Psoas muscle (tissue), 7 donors: ENCODE measurements at regions not wholly inside any gene's neighbourhood (a gene's known extent, or its start where the extent isn't known, plus 50 kb on each side); places are given as distances from the start of the nearest gene placed in this dataset.
A peak's percentile ranks its signal among the peaks of the same experiment; 100 is the strongest.

Experiments used
- ATAC-seq, 4 donors: fragments of 200-7000 bp; cut with Tn5 transposase; one replicate each; pipeline ENCODE4 v1.9.1; 2020; ENCODE audit warnings: moderate library complexity in 3 of 4, mild to moderate bottlenecking in 2 of 4
- DNase-seq, 2 donors: peaks; one replicate each; pipeline ENCODE4 v3.0.0-alpha.2; 2020
- H3K27ac ChIP-seq: fragments of 200-600 bp; one replicate; pipeline ENCODE4 v1.8.0; 2022
- H3K27me3 ChIP-seq, 3 donors: fragments of 200-600 bp in 1 of 3; one replicate each; pipeline versions ENCODE4 v1.6.1 to v1.8.0; 2013 to 2022; ENCODE audit warnings: low read length in 2 of 3, mild to moderate bottlenecking in 2 of 3, moderate library complexity in 1 of 3; ENCODE audit not compliant: insufficient read depth in 3 of 3
- H3K36me3 ChIP-seq, 2 donors: fragments of 200-600 bp in 1 of 2; one replicate each; pipeline versions ENCODE4 v1.6.1 to v1.8.0; 2013 to 2022; ENCODE audit warnings: low read depth in 1 of 2, mild to moderate bottlenecking in 1 of 2, moderate library complexity in 1 of 2; ENCODE audit not compliant: insufficient read depth in 1 of 2
- H3K4me1 ChIP-seq: fragments of 200-600 bp; one replicate; pipeline ENCODE4 v1.8.0; 2022
- H3K4me3 ChIP-seq: fragments of 200-600 bp; one replicate; pipeline ENCODE4 v1.8.0; 2022; ENCODE audit warnings: mild to moderate bottlenecking
- H3K9me3 ChIP-seq: fragments of 200-600 bp; one replicate; pipeline ENCODE4 v1.8.0; 2022
- WGBS, 3 donors: extraction: QIAGEN DNeasy Blood & Tissue Kit; methylation state at CpG; one replicate each; pipeline versions ENCODE4 v1.1.6 to v1.1.7; 2013; 5-methylcytosine and 5-hydroxymethylcytosine counted together
- intact Hi-C, 2 donors: fragments of 100-400 bp; cut with DNase I; formaldehyde crosslinking; loops; one replicate each; pipeline versions ENCODE4 v1.11.0 to v1.14.2; 2022
- TF ChIP-seq, protein P1 (sequence below): fragments of 200-600 bp; IDR thresholded peaks from one replicate; pipeline ENCODE4 v1.8.0; 2022; ENCODE audit warnings: antibody characterized with exemption
- donor health status: healthy with polysubstance abuse.
- donor health status: DM: no; HTN: no; CAD: no; lungs with moderate emphysema.
- donor health status: Bipolar disorder and iron deficiency.
- donor health status: healthy.
- donor health status: DM: yes; HTN: yes; CAD: no.
- donor health status: DM: no; HTN: no; CAD: no.
- donor health status: DM: yes; HTN: yes; CAD: no.

DNA sequence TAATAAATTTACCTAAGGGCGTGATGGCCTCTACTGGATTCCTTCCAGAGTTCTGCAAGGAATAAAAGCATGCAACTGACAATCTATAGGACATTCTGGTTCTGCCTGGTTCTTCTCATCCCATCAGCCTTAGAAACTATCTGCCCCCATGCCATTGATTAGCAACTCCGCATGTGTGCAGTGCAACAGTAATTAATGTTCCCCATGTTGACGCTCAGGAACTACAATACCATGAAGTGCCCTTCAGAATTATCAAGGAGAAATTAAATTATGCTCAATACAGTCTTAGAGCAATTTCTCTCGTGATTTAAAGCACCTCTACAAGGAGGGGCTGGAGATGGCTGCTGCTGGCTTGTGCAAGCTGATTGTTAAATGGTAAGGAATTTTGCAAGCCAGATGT lies 61.7 kb upstream of the MAP4K3 start:
- ATAC-seq: no peak
- no peak overlapping the region for H3K4me3 ChIP-seq
- no peak for DNase-seq
- WGBS, 3 donors: 88 to 90% (median 89%) methylated on average over 4 of the region's 4 CpGs
- TF ChIP-seq, protein P1, sequence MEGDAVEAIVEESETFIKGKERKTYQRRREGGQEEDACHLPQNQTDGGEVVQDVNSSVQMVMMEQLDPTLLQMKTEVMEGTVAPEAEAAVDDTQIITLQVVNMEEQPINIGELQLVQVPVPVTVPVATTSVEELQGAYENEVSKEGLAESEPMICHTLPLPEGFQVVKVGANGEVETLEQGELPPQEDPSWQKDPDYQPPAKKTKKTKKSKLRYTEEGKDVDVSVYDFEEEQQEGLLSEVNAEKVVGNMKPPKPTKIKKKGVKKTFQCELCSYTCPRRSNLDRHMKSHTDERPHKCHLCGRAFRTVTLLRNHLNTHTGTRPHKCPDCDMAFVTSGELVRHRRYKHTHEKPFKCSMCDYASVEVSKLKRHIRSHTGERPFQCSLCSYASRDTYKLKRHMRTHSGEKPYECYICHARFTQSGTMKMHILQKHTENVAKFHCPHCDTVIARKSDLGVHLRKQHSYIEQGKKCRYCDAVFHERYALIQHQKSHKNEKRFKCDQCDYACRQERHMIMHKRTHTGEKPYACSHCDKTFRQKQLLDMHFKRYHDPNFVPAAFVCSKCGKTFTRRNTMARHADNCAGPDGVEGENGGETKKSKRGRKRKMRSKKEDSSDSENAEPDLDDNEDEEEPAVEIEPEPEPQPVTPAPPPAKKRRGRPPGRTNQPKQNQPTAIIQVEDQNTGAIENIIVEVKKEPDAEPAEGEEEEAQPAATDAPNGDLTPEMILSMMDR: no peak
- no peaks in the 10 kb centered on the region for H3K9me3 ChIP-seq
- intact Hi-C loops: no loop called here
- H3K36me3 ChIP-seq: no peaks in the 10 kb centered on the region
- no peaks in the 10 kb centered on the region for H3K27me3 ChIP-seq
- no peak overlapping the region for H3K27ac ChIP-seq
- H3K4me1 ChIP-seq: peaks cover 27% of the 10 kb centered on the region

DNA sequence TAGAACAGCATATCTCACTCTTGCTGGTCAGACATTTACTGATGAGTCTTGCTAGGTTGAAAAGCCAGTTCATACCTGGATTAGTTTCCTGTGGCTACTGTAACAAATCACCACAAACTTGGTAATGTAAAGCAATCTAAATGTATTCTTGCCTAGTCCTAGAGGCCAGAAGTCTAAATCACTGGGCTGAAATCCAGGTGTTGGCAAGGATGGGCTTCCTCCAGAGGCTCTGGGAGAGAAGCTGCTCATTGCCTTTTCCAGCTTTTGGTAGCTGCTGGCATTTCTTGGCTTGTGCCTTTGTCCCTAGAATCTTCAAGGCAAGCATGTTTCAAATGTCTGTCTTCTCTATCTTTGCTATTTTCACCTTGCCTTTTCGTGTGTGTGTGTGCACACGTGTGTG lies 62.3 kb upstream of the MAP4K3 start:
- H3K4me3 ChIP-seq: no peak overlapping the region
- H3K36me3 ChIP-seq: no peaks in the 10 kb centered on the region
- intact Hi-C loops: no loop called here
- peaks cover 31% of the 10 kb centered on the region for H3K4me1 ChIP-seq
- DNase-seq (no peak), ATAC-seq (no peak)
- no peak overlapping the region for H3K27ac ChIP-seq
- TF ChIP-seq, protein P1: no peak
- no peaks in the 10 kb centered on the region for H3K9me3 ChIP-seq
- 41 to 71% (median 43%) methylated on average over 2 of the region's 2 CpGs for WGBS, 3 donors
- no peaks in the 10 kb centered on the region for H3K27me3 ChIP-seq

DNA sequence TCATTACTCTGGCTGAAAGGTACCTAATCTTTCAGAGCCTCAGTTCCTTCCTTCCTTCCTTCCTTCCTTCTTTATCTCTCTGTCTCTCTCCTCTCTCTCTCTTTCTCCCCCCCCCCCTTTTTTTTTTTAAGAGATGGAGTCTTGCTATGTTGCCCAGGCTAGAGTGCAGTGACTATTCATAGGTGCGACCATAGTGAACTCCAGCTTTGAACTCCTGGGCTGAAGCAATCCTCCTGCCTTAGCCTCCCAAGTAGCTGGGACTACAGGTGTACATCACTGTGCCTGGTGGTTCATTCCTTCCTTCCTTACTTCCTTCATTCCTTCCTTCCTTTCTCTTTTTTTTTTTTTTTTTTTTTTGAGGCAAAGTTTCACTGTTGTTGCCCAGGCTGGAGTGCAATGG lies 64.3 kb upstream of the MAP4K3 start:
- Histone ChIP-seq H3K4me1 (peaks cover 28% of the 10 kb centered on the region), H3K4me3 (no peak overlapping the region), H3K27me3 (no peaks in the 10 kb centered on the region), H3K36me3 (no peaks in the 10 kb centered on the region), H3K27ac (no peak overlapping the region), H3K9me3 (no peaks in the 10 kb centered on the region)
- TF ChIP-seq, protein P1: no peak
- ATAC-seq (no peak), DNase-seq (no peak)
- 93 to 100% (median 100%) methylated on average over 1 of the region's 1 CpG for WGBS, 3 donors
- intact Hi-C loops: no loop called here

DNA sequence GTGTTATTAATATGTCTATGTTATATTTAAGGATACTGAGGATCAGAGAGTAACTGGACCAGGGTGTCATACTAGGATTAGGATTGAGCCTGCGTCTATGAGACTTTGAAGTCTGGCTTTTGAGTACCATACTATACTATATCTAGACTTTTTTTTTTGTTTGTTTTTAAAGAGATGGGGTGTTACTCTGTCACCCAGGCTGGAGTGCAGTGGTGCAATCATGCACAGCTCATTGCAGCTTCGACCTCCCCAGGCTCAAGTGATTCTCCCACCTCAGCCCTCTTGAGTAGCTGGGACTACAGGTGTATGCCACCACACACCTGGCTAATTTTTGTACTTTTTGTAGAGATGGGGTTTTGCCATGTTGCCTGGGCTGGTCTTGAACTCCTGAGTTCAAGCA lies 66.2 kb upstream of the MAP4K3 start:
- intact Hi-C loops: no loop called here
- Histone ChIP-seq H3K36me3 (no peaks in the 10 kb centered on the region), H3K9me3 (no peaks in the 10 kb centered on the region), H3K27me3 (no peaks in the 10 kb centered on the region), H3K4me1 (peaks cover 23% of the 10 kb centered on the region), H3K4me3 (no peak overlapping the region), H3K27ac (no peak overlapping the region)
- ATAC-seq (no peak), DNase-seq (no peak)
- TF ChIP-seq, protein P1: no peak
- WGBS, 3 donors: 95 to 100% (median 97%) methylated on average over 2 of the region's 2 CpGs

DNA sequence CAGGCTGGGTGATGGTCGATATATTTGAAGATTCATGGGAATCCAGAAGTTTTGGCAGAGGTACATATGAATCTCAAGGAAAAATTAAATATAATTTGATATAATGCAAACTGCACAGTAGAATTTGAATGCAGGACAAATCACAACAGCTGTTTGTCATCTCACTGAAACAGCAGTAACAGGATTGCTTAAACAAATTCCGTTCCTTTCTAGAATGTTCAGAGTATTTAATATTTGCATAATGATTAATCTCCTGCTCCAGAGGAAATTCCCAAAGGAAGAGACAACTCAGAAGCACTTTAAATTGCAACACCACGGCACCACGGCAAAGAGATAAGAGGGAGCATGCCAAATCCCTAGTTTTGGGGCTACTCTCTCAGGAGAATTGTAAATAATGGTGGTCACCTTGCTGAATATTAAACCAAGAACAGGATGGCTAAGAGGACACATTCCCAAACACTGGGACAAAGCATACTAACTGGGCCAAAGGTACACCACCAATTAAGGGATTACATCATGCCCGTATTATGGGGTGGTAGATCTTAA lies 67.8 kb upstream of the MAP4K3 start:
- Histone ChIP-seq H3K4me1 (peaks cover 23% of the 10 kb centered on the region), H3K4me3 (peak overlapping the region; percentile 19), H3K27me3 (no peaks in the 10 kb centered on the region), H3K9me3 (no peaks in the 10 kb centered on the region), H3K36me3 (no peaks in the 10 kb centered on the region), H3K27ac (no peak overlapping the region)
- 21 to 30% (median 28%) methylated on average over 5 of the region's 5 CpGs for WGBS, 3 donors
- intact Hi-C loops: no loop called here
- ATAC-seq (peak in 3 of 4 donors; percentile 37 to 53 (median 48)), DNase-seq (no peak)
- TF ChIP-seq, protein P1: no peak
